Kidney (tissue), 13 donors: ENCODE measurements at regions not wholly inside any gene's neighbourhood (a gene's known extent, or its start where the extent isn't known, plus 50 kb on each side); places are given as distances from the start of the nearest gene placed in this dataset.

ENCODE experiments used
- DNase-seq, 5 donors: peaks; one replicate each; pipeline ENCODE4 v3.0.0-alpha.2; 2013 to 2020
- FAIRE-seq: peaks from 2 replicates; lab custom pipeline; 2012; peaks lifted over from hg19 to GRCh38; lab: Jason Lieb, UNC
- H3K27ac ChIP-seq, 2 donors: one replicate each; pipeline ENCODE4 v1.7.0; 2013; ENCODE audit warnings: low read depth in 2 of 2, low read length in 2 of 2, inconsistent platforms in 1 of 2
- H3K27me3 ChIP-seq: one replicate; pipeline ENCODE4 v1.7.1; 2013; ENCODE audit warnings: low read length, inconsistent platforms; ENCODE audit not compliant: control insufficient read depth, insufficient read depth
- H3K36me3 ChIP-seq, 3 donors: one replicate each; pipeline versions ENCODE4 v1.7.0 to v1.7.1; 2013; ENCODE audit warnings: low read length in 3 of 3, control low read depth in 1 of 3, inconsistent platforms in 1 of 3; ENCODE audit not compliant: insufficient read depth in 3 of 3, control insufficient read depth in 2 of 3
- H3K4me1 ChIP-seq, 3 donors: one replicate each; pipeline versions ENCODE4 v1.7.0 to v1.7.1; 2013; ENCODE audit warnings: low read length in 3 of 3, inconsistent platforms in 1 of 3, low read depth in 1 of 3; ENCODE audit not compliant: control insufficient read depth in 2 of 3, insufficient read depth in 2 of 3
- H3K4me3 ChIP-seq, 3 donors: one replicate each; pipeline versions ENCODE4 v1.7.0 to v1.8.1; 2013; ENCODE audit warnings: low read length in 3 of 3, control low read depth in 1 of 3, inconsistent platforms in 1 of 3
- H3K9ac ChIP-seq, 3 donors: one replicate each; pipeline versions ENCODE4 v1.7.0 to v1.7.1; 2013; ENCODE audit warnings: low read length in 3 of 3, control low read depth in 1 of 3, inconsistent platforms in 1 of 3
- H3K9me3 ChIP-seq, 3 donors: one replicate each; pipeline versions ENCODE4 v1.7.0 to v1.7.1; 2013; ENCODE audit warnings: low read length in 3 of 3, control low read depth in 1 of 3, inconsistent platforms in 1 of 3; ENCODE audit not compliant: control insufficient read depth in 2 of 3, insufficient read depth in 1 of 3
- intact Hi-C: fragments of 100-400 bp; cut with DNase I; formaldehyde crosslinking; loops from one replicate; pipeline ENCODE4 v1.11.1; 2022
- TF ChIP-seq, protein P1 (sequence below): IDR thresholded peaks from 3 replicates; pipeline ENCODE4 v1.5.1; 2012; ENCODE audit warnings: mild to moderate bottlenecking, moderate library complexity, borderline replicate concordance; ENCODE audit not compliant: insufficient read depth; ENCODE audit errors: extremely low read depth
- donor health status: control.
- donor health status: control.
- donor health status: control.
- donor health status: control.
- donor health status: control.
- donor health status: DM: yes; HTN: yes; CAD: no.
- donor health status: Normal renal cell carcinoma (clear cell type).

DNA sequence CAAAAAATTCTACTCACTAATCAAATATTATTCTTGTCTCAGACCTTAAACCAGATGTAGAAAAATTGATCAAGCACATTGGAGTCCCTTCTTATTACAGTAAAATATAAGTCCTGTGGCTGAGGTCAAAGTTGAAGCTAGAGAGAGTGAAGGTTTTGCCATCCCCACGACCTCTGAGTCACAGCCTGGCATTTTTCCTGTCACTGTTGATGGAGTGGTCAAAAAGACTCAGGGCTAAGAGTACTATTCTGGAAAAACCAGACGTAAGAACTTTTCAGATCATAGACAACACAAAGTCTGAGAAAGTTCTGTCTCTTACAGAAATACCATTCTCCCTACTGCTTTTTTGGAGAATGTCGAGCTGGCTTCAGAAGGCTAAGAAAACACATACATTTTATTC is 323.7 kb upstream of the ANKRD30A start:
- H3K36me3 ChIP-seq = no peaks in the 10 kb centered on the region
- H3K27ac ChIP-seq = peak overlapping the region in 1 of 2 donors; percentile 2
- H3K9me3 ChIP-seq = no peaks in the 10 kb centered on the region
- H3K9ac ChIP-seq = no peak overlapping the region
- TF ChIP-seq, protein P1, sequence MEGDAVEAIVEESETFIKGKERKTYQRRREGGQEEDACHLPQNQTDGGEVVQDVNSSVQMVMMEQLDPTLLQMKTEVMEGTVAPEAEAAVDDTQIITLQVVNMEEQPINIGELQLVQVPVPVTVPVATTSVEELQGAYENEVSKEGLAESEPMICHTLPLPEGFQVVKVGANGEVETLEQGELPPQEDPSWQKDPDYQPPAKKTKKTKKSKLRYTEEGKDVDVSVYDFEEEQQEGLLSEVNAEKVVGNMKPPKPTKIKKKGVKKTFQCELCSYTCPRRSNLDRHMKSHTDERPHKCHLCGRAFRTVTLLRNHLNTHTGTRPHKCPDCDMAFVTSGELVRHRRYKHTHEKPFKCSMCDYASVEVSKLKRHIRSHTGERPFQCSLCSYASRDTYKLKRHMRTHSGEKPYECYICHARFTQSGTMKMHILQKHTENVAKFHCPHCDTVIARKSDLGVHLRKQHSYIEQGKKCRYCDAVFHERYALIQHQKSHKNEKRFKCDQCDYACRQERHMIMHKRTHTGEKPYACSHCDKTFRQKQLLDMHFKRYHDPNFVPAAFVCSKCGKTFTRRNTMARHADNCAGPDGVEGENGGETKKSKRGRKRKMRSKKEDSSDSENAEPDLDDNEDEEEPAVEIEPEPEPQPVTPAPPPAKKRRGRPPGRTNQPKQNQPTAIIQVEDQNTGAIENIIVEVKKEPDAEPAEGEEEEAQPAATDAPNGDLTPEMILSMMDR = no peak
- no peak overlapping the region for H3K4me3 ChIP-seq
- peaks cover 0 to 7% (median 0%) of the 10 kb centered on the region in 3 donors for H3K4me1 ChIP-seq
- no peak for DNase-seq
- no peaks in the 10 kb centered on the region for H3K27me3 ChIP-seq
- FAIRE-seq = no peak
- intact Hi-C loops = no loop called here

DNA sequence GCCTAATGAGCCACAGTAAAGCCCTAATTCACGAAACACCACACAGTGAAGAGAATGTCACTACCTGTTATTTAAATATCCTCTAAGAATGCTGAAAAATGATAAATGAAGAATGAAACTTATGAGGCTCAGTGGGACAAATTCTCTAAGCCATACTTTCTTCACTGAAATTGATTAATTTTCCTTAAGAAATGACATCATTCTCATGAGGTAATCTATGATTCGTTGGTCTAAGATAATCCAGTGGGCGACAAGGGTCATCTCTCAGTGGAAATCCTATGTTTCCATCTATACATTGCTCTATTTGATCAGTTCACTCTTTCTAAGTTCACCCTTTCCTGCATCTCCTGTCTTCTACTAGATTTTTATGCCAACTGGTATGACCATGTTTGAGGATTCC is 330.4 kb upstream of the ANKRD30A start:
- no peak overlapping the region for H3K27ac ChIP-seq
- FAIRE-seq (no peak), DNase-seq (no peak)
- H3K9ac ChIP-seq = no peak overlapping the region
- H3K9me3 ChIP-seq = no peaks in the 10 kb centered on the region
- no peaks in the 10 kb centered on the region for H3K27me3 ChIP-seq
- H3K4me3 ChIP-seq = no peak overlapping the region
- H3K36me3 ChIP-seq = no peaks in the 10 kb centered on the region
- TF ChIP-seq, protein P1 = no peak
- intact Hi-C loops = no loop called here
- no peaks in the 10 kb centered on the region for H3K4me1 ChIP-seq

DNA sequence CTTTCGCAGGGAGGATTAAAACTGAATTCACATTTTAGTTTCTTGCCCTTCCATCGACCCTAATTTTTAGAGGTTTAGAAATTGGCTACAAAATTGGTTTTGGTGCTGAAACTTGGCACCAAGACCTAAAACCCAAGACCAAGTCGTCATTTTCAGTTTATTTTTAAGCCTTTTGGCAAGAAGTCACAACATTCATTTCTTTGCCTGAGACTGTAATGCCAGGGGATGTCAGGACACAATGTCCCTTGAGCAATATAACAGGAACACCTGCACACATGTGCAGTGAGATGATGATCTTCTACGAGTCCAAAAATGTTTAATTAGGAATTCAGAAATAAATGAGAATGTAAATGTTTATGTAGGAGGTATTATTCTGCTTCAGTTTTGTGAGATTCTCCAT is 335.4 kb upstream of the ANKRD30A start:
- no peaks in the 10 kb centered on the region for H3K27me3 ChIP-seq
- H3K36me3 ChIP-seq = no peaks in the 10 kb centered on the region
- intact Hi-C loops = loop anchor here (10.0 kb wide), 1 partner anchor 1165 kb away; no protein-coding TSS in a partner anchor
- no peak overlapping the region for H3K27ac ChIP-seq
- TF ChIP-seq, protein P1 = no peak
- H3K9me3 ChIP-seq = no peaks in the 10 kb centered on the region
- DNase-seq = no peak
- H3K4me3 ChIP-seq = no peak overlapping the region
- FAIRE-seq = no peak
- H3K9ac ChIP-seq = no peak overlapping the region
- H3K4me1 ChIP-seq = no peaks in the 10 kb centered on the region

DNA sequence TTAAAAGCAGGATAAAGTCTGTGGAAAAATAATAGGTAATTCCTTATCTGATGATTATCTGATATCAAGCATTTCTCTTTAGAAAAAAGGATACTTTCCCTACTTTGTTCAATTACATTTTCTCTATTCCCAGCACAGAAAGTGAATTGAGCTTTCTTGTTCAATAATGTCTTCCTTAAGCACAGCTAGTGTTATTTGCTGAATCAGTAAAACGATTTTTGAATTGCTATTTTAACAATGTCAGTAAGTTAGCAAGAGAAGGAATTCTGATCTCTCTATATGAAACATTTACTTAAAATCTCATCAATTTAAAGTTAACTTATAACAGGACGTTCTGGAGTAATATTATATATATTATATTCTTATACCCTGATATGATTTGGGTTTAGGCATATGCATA is 337.2 kb upstream of the ANKRD30A start:
- Histone ChIP-seq H3K4me3 (no peak overlapping the region), H3K9me3 (no peaks in the 10 kb centered on the region), H3K9ac (no peak overlapping the region), H3K27ac (no peak overlapping the region), H3K27me3 (no peaks in the 10 kb centered on the region), H3K4me1 (no peaks in the 10 kb centered on the region), H3K36me3 (no peaks in the 10 kb centered on the region)
- DNase-seq (no peak), FAIRE-seq (no peak)
- intact Hi-C loops = loop anchor here (10.0 kb wide), 1 partner anchor 1163 kb away; no protein-coding TSS in a partner anchor
- TF ChIP-seq, protein P1 = no peak
